IMR-90 (cell line): ENCODE measurements at regions not wholly inside any gene's neighbourhood (a gene's known extent, or its start where the extent isn't known, plus 50 kb on each side); places are given as distances from the start of the nearest gene placed in this dataset.

ENCODE experiments used
- ATAC-seq: fragments of 200-7000 bp; cut with Tn5 transposase; 2 replicates; pipeline ENCODE4 v1.9.1; 2020; ENCODE audit warnings: low read depth, mild to moderate bottlenecking, moderate library complexity
- BruUV-seq: library from RNA; stranded (reverse); fragments of 400-500 nt; replicated peaks from 2 replicates; lab custom pipeline; 2021; lab: Mats Ljungman, UMichigan
- CTCF ChIA-PET: fragments of 300-600 bp; formaldehyde crosslinking; extraction: SDS; loops from one replicate; lab custom pipeline; 2021; ENCODE audit warnings: antibody characterized with exemption; lab: Yijun Ruan, JAX
- POLR2A ChIA-PET: fragments of 300-600 bp; sonication (Branson Sonifier 250); formaldehyde crosslinking; loops from one replicate; lab custom pipeline; 2022; ENCODE audit warnings: antibody characterized with exemption; ENCODE audit not compliant: unreplicated experiment; lab: Charles Lee
- DNase-seq: peaks from one replicate; pipeline ENCODE4 v3.0.0; 2013
- H2AFZ ChIP-seq: replicated peaks from 2 replicates; pipeline ENCODE3; 2013; ENCODE audit warnings: low read length, mild to moderate bottlenecking; ENCODE audit not compliant: poor library complexity
- H2AK5ac ChIP-seq: 2 replicates; pipeline ENCODE4 v1.6.1; 2013; ENCODE audit warnings: low read depth, low read length, inconsistent platforms
- H2AK9ac ChIP-seq: replicated peaks from 2 replicates; pipeline ENCODE3; 2013; ENCODE audit warnings: mild to moderate bottlenecking, low read depth, low read length, moderate library complexity; ENCODE audit not compliant: poor library complexity
- H2BK120ac ChIP-seq: 2 replicates; pipeline ENCODE4 v1.6.1; 2013; ENCODE audit warnings: low read depth, low read length, inconsistent platforms
- H2BK15ac ChIP-seq: 3 replicates; pipeline ENCODE4 v1.6.1; 2013; ENCODE audit warnings: low read depth, low read length, inconsistent platforms
- H2BK20ac ChIP-seq: 2 replicates; pipeline ENCODE4 v1.6.1; 2013; ENCODE audit warnings: low read depth, mild to moderate bottlenecking, inconsistent platforms, low read length, moderate library complexity
- H2BK5ac ChIP-seq: 2 replicates; pipeline ENCODE4 v1.6.1; 2013; ENCODE audit warnings: mild to moderate bottlenecking, low read depth, low read length, inconsistent platforms; ENCODE audit not compliant: poor library complexity, severe bottlenecking
- H3K14ac ChIP-seq: replicated peaks from 2 replicates; pipeline ENCODE4 v1.6.1; 2013; ENCODE audit warnings: low read depth, low read length, inconsistent platforms
- H3K18ac ChIP-seq: 2 replicates; pipeline ENCODE4 v1.6.1; 2013; ENCODE audit warnings: low read depth, low read length, control low read depth
- H3K23ac ChIP-seq: 2 replicates; pipeline ENCODE4 v1.6.1; 2013; ENCODE audit warnings: low read depth, low read length, inconsistent platforms
- H3K27ac ChIP-seq: 2 replicates; pipeline ENCODE4 v1.5.1; 2013; ENCODE audit warnings: mild to moderate bottlenecking, control low read depth, low read length; ENCODE audit not compliant: insufficient read depth
- H3K27me3 ChIP-seq: 2 replicates; pipeline ENCODE4 v1.6.1; 2013; ENCODE audit warnings: low read length; ENCODE audit not compliant: control insufficient read depth, insufficient read depth
- H3K36me3 ChIP-seq: 2 replicates; pipeline ENCODE4 v1.6.1; 2013; ENCODE audit warnings: low read length, mixed read lengths; ENCODE audit not compliant: control insufficient read depth, insufficient read depth
- H3K4ac ChIP-seq: 2 replicates; pipeline ENCODE4 v1.6.1; 2013; ENCODE audit warnings: low read depth, low read length, inconsistent platforms
- H3K4me1 ChIP-seq: 2 replicates; pipeline ENCODE4 v1.6.1; 2013; ENCODE audit warnings: low read length, mixed read lengths; ENCODE audit not compliant: control insufficient read depth, insufficient read depth
- H3K4me2 ChIP-seq: 2 replicates; pipeline ENCODE4 v1.6.1; 2013; ENCODE audit warnings: low read depth, mild to moderate bottlenecking, control low read depth, low read length, moderate library complexity
- H3K4me3 ChIP-seq: 2 replicates; pipeline ENCODE4 v1.5.1; 2013; ENCODE audit warnings: low read depth, mild to moderate bottlenecking, control low read depth, low read length, moderate library complexity; ENCODE audit not compliant: insufficient read depth
- H3K56ac ChIP-seq: 2 replicates; pipeline ENCODE4 v1.6.1; 2013; ENCODE audit warnings: low read length, inconsistent platforms; ENCODE audit not compliant: insufficient read depth; ENCODE audit errors: extremely low read depth
- H3K79me1 ChIP-seq, 2 experiments: 2 replicates each; pipeline ENCODE4 v1.6.1; 2013; ENCODE audit warnings: low read length in 2 of 2, inconsistent platforms in 1 of 2, low read depth in 1 of 2
- H3K9ac ChIP-seq: 2 replicates; pipeline ENCODE4 v1.6.1; 2013; ENCODE audit warnings: low read depth, low read length, control low read depth
- H3K9me1 ChIP-seq: 2 replicates; pipeline ENCODE4 v1.6.1; 2013; ENCODE audit warnings: low read length, inconsistent platforms; ENCODE audit not compliant: insufficient read depth
- H3K9me3 ChIP-seq: 2 replicates; pipeline ENCODE4 v1.6.1; 2013; ENCODE audit warnings: low read length; ENCODE audit not compliant: control insufficient read depth, insufficient read depth
- H4K20me1 ChIP-seq: 2 replicates; pipeline ENCODE4 v1.6.1; 2013; ENCODE audit warnings: low read length, inconsistent platforms; ENCODE audit not compliant: insufficient read depth
- H4K5ac ChIP-seq: 2 replicates; pipeline ENCODE4 v1.6.1; 2013; ENCODE audit warnings: mild to moderate bottlenecking, low read depth, low read length, control low read depth
- H4K8ac ChIP-seq, 2 experiments: 2 replicates each; pipeline ENCODE4 v1.6.1; 2013; ENCODE audit warnings: low read depth in 2 of 2, low read length in 2 of 2, control low read depth in 1 of 2, inconsistent platforms in 1 of 2
- H4K91ac ChIP-seq: 2 replicates; pipeline ENCODE4 v1.6.1; 2013; ENCODE audit warnings: low read depth, low read length, inconsistent platforms; ENCODE audit not compliant: insufficient read depth
- BHLHE40 ChIP-seq: fragments of 150-350 bp; IDR thresholded peaks from 2 replicates; pipeline ENCODE4 v1.6.1; 2016; ENCODE audit warnings: mild to moderate bottlenecking, low read depth, low read length
- CEBPB ChIP-seq: IDR thresholded peaks from 2 replicates; pipeline ENCODE4 v1.6.1; 2012; ENCODE audit warnings: low read depth, low read length, improper control_type of control experiment
- FOS ChIP-seq: fragments of 150-350 bp; IDR thresholded peaks from 2 replicates; pipeline ENCODE4 v1.6.1; 2016; ENCODE audit warnings: low read depth, low read length
- MAFK ChIP-seq: IDR thresholded peaks from 2 replicates; pipeline ENCODE4 v1.6.1; 2012; ENCODE audit warnings: low read depth, low read length, improper control_type of control experiment
- NFE2L2 ChIP-seq: fragments of 150-350 bp; IDR thresholded peaks from 2 replicates; pipeline ENCODE4 v1.6.1; 2016; ENCODE audit warnings: low read depth, mild to moderate bottlenecking, low read length
- RAD21 ChIP-seq: IDR thresholded peaks from 2 replicates; pipeline ENCODE4 v1.6.1; 2012; ENCODE audit warnings: low read length, improper control_type of control experiment
- RCOR1 ChIP-seq: IDR thresholded peaks from 2 replicates; pipeline ENCODE4 v1.6.1; 2012; ENCODE audit warnings: mild to moderate bottlenecking, low read length, improper control_type of control experiment; ENCODE audit not compliant: insufficient replicate concordance
- WGBS, 2 experiments: methylation state at CpG; one replicate each; pipeline versions ENCODE4 v1.1.5 to v1.1.7; 2013; ENCODE audit warnings: missing lambda C conversion rate in 2 of 2; ENCODE audit not compliant: insufficient read length in 1 of 2; ENCODE audit errors: extremely low coverage in 2 of 2; 5-methylcytosine and 5-hydroxymethylcytosine counted together
- dilution Hi-C: fragments of 300-500 bp; cut with HindIII; formaldehyde crosslinking; loops from one replicate; pipeline ENCODE4 v1.14.3; 2018; ENCODE audit warnings: low sequenced_read_pairs; ENCODE audit not compliant: unreplicated experiment
- in situ Hi-C: fragments of 300-500 bp; cut with MboI; formaldehyde crosslinking; loops from 3 replicates; pipeline ENCODE4 v1.14.3; 2019; ENCODE audit warnings: low sequenced_read_pairs, inconsistent platforms, mixed read lengths
- intact Hi-C: fragments of 100-400 bp; cut with micrococcal nuclease; formaldehyde crosslinking; loops from 2 replicates; pipeline ENCODE4 v1.10.0; 2022
- TF ChIP-seq, protein P1 (sequence below): fragments of 150-350 bp; IDR thresholded peaks from 2 replicates; pipeline ENCODE4 v1.6.1; 2016; ENCODE audit warnings: low read depth, mild to moderate bottlenecking, low read length, moderate library complexity, borderline replicate concordance
- TF ChIP-seq, protein P2 (sequence below): conservative IDR thresholded peaks from 2 replicates; pipeline ENCODE4 v1.5.1; 2012; ENCODE audit warnings: mild to moderate bottlenecking, low read depth, low read length, improper control_type of control experiment

DNA sequence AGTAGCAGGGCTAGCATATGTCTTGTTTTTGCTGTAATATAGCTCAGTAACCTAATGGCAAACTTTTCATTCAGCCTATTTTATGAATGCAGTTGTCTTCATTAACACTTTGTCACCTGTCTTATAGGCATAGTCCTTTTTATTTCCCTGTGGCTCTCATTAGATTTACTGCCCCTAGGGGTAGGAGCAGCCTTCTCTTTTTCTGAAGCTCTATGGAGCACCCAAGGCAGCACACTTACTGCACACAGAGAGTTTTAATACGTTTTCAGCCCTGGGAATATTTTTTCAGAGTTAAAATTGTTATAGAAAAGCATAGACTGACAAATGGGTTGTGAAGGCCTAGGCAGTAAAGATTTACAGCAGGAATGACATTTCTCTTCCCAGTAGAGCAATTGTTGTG, 406.8 kb downstream of the TMA16 start:
- ChIA-PET CTCF (no interaction called here), POLR2A (no interaction called here)
- Histone ChIP-seq H2AFZ (no peak overlapping the region), H3K36me3 (no peaks in the 10 kb centered on the region), H3K14ac (no peak overlapping the region), H3K27ac (no peak overlapping the region), H2BK120ac (no peak overlapping the region), H4K8ac (no peak overlapping the region), H3K27me3 (no peaks in the 10 kb centered on the region), H4K91ac (no peak overlapping the region), H3K18ac (no peak overlapping the region), H3K9me1 (no peaks in the 10 kb centered on the region), H3K4me2 (no peak overlapping the region), H2BK20ac (no peak overlapping the region), H2AK5ac (no peak overlapping the region), H3K4me1 (no peaks in the 10 kb centered on the region), H3K9ac (no peak overlapping the region), H4K5ac (no peak overlapping the region), H2BK5ac (no peak overlapping the region), H3K9me3 (no peaks in the 10 kb centered on the region), H2BK15ac (no peak overlapping the region), H3K4ac (no peak overlapping the region), H3K56ac (no peak overlapping the region), H3K23ac (no peak overlapping the region), H2AK9ac (no peak overlapping the region), H3K79me1 (no peaks in the 10 kb centered on the region), H4K20me1 (no peaks in the 10 kb centered on the region), H3K4me3 (no peak overlapping the region)
- in situ Hi-C loops (no loop called here), dilution Hi-C loops (no loop called here), intact Hi-C loops (no loop called here)
- no peak for ATAC-seq
- BruUV-seq, result no TSS peak
- TF ChIP-seq RAD21 (no peak), MAFK (no peak), NFE2L2 (no peak), FOS (no peak), RCOR1 (no peak), BHLHE40 (no peak), CEBPB (no peak)
- TF ChIP-seq, protein P1, sequence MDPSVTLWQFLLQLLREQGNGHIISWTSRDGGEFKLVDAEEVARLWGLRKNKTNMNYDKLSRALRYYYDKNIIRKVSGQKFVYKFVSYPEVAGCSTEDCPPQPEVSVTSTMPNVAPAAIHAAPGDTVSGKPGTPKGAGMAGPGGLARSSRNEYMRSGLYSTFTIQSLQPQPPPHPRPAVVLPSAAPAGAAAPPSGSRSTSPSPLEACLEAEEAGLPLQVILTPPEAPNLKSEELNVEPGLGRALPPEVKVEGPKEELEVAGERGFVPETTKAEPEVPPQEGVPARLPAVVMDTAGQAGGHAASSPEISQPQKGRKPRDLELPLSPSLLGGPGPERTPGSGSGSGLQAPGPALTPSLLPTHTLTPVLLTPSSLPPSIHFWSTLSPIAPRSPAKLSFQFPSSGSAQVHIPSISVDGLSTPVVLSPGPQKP, result no peak
- TF ChIP-seq, protein P2, sequence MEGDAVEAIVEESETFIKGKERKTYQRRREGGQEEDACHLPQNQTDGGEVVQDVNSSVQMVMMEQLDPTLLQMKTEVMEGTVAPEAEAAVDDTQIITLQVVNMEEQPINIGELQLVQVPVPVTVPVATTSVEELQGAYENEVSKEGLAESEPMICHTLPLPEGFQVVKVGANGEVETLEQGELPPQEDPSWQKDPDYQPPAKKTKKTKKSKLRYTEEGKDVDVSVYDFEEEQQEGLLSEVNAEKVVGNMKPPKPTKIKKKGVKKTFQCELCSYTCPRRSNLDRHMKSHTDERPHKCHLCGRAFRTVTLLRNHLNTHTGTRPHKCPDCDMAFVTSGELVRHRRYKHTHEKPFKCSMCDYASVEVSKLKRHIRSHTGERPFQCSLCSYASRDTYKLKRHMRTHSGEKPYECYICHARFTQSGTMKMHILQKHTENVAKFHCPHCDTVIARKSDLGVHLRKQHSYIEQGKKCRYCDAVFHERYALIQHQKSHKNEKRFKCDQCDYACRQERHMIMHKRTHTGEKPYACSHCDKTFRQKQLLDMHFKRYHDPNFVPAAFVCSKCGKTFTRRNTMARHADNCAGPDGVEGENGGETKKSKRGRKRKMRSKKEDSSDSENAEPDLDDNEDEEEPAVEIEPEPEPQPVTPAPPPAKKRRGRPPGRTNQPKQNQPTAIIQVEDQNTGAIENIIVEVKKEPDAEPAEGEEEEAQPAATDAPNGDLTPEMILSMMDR, result no peak
- no peak for DNase-seq
- no CpG with 5 or more reads among the region's 1 CpG for WGBS, 2 experiments
